ENCODE measurements at regions not wholly inside any gene's neighbourhood (a gene's known extent, or its start where the extent isn't known, plus 50 kb on each side); places are given as distances from the start of the nearest gene placed in this dataset.

DNA sequence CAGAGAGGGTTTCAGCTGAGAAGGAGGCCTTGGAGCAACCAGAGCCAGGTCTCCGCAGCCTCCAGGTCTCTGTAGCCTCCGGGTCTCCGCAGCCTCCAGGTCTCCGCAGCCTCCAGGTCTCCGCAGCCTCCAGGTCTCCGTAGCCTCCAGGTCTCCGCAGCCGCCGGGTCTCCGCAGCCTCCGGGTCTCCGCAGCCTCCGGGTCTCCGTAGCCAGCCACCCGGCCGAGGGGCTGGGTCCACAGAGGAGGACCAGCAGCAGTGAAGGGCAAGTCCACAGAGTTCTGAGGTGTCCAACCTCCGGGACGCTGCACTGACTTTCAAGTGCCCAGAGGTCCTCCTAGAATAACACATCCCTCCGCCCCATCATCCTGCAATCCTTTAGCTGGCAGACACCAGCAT, 221.0 kb downstream of the RBFOX3 start:
- no peak overlapping the region for H3K4me3 ChIP-seq (ENCODE audit: low read length)
- no peaks in the 10 kb centered on the region for H3K9me2 ChIP-seq (ENCODE audit: insufficient read depth, low read length)
- H3K79me2 ChIP-seq (replicated peaks; ENCODE audit: insufficient read depth, low read length): no peaks in the 10 kb centered on the region
- H3K36me3 ChIP-seq (ENCODE audit: insufficient read depth, low read length): no peaks in the 10 kb centered on the region
- H3K27ac ChIP-seq (ENCODE audit: low read length): no peak overlapping the region
- H3F3A ChIP-seq (ENCODE audit: insufficient read depth, low read length, poor library complexity, severe bottlenecking): no peaks in the 10 kb centered on the region
- no peak overlapping the region for H3K4me2 ChIP-seq (ENCODE audit: low read length)
- H3K27me3 ChIP-seq (ENCODE audit: insufficient read depth, low read depth, low read length): peaks cover 6% of the 10 kb centered on the region
- no peak overlapping the region for H2AFZ ChIP-seq (ENCODE audit: low read depth, low read length)
- TF ChIP-seq SMC3 (conservative IDR thresholded peaks at IDR 0.05; ENCODE audit: poor library complexity) (no peak), EZH2 (IDR thresholded peaks at IDR 0.05; ENCODE audit: borderline replicate concordance, insufficient read depth, low read length, poor library complexity, severe bottlenecking) (no peak)
- no peaks in the 10 kb centered on the region for H3K9me3 ChIP-seq (ENCODE audit: low read length)
- no peak overlapping the region for H3K9ac ChIP-seq (ENCODE audit: low read length)
- no peaks in the 10 kb centered on the region for H4K20me1 ChIP-seq (ENCODE audit: insufficient read depth)

DNA sequence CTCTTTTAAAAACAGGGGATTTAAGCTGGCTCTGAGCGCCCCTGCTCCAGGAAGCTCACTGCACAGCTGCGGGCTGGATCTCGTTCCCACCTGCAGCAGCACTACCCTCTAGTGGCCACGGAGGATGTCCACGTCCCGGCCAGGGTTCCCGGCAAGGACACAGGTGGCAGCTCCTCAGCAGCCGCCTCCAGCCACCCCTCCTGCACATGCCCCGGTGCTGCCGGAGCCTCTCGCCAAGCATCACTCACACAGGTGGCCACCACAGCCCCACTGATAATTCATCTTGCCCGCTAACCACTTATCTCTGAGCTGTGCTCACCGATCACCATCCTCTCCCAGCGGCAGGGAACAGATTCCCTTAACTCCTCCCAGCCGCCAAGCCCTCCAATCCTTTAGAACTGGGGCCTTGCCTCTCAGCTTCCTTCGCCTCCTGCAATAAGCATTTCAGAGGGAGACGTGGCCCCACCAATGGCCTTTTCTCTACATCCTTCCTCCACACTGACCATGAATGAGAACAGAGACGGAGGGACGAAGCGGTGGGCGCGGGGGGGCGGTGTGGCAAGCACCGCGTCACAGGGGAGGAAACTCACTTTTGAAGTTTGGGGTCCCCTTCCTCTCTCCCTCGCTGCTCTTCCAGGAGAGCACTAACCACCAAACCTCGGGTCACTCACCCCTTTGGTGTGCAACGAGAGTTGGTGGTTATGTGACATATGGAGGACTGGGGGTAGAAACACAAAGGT, 222.1 kb downstream of the RBFOX3 start:
- Histone ChIP-seq H3K27me3 (ENCODE audit: insufficient read depth, low read depth, low read length) (peaks cover 6% of the 10 kb centered on the region), H3F3A (ENCODE audit: insufficient read depth, low read length, poor library complexity, severe bottlenecking) (no peaks in the 10 kb centered on the region), H3K4me3 (ENCODE audit: low read length) (no peak overlapping the region), H2AFZ (ENCODE audit: low read depth, low read length) (no peak overlapping the region), H3K79me2 (replicated peaks; ENCODE audit: insufficient read depth, low read length) (no peaks in the 10 kb centered on the region), H3K4me2 (ENCODE audit: low read length) (no peak overlapping the region), H3K9me2 (ENCODE audit: insufficient read depth, low read length) (no peaks in the 10 kb centered on the region), H3K27ac (ENCODE audit: low read length) (no peak overlapping the region), H4K20me1 (ENCODE audit: insufficient read depth) (no peaks in the 10 kb centered on the region), H3K9me3 (ENCODE audit: low read length) (no peaks in the 10 kb centered on the region), H3K36me3 (ENCODE audit: insufficient read depth, low read length) (no peaks in the 10 kb centered on the region), H3K9ac (ENCODE audit: low read length) (no peak overlapping the region)
- TF ChIP-seq, protein P1, sequence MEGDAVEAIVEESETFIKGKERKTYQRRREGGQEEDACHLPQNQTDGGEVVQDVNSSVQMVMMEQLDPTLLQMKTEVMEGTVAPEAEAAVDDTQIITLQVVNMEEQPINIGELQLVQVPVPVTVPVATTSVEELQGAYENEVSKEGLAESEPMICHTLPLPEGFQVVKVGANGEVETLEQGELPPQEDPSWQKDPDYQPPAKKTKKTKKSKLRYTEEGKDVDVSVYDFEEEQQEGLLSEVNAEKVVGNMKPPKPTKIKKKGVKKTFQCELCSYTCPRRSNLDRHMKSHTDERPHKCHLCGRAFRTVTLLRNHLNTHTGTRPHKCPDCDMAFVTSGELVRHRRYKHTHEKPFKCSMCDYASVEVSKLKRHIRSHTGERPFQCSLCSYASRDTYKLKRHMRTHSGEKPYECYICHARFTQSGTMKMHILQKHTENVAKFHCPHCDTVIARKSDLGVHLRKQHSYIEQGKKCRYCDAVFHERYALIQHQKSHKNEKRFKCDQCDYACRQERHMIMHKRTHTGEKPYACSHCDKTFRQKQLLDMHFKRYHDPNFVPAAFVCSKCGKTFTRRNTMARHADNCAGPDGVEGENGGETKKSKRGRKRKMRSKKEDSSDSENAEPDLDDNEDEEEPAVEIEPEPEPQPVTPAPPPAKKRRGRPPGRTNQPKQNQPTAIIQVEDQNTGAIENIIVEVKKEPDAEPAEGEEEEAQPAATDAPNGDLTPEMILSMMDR (IDR thresholded peaks at IDR 0.05; ENCODE audit: poor library complexity, severe bottlenecking): peak; percentile 84
- peak; percentile 86 for TF ChIP-seq RAD21 (conservative IDR thresholded peaks at IDR 0.05)
- peak; percentile 88 for TF ChIP-seq SMC3 (conservative IDR thresholded peaks at IDR 0.05; ENCODE audit: poor library complexity)
- TF ChIP-seq MXI1 (conservative IDR thresholded peaks at IDR 0.05; ENCODE audit: poor library complexity, severe bottlenecking): no peak

DNA sequence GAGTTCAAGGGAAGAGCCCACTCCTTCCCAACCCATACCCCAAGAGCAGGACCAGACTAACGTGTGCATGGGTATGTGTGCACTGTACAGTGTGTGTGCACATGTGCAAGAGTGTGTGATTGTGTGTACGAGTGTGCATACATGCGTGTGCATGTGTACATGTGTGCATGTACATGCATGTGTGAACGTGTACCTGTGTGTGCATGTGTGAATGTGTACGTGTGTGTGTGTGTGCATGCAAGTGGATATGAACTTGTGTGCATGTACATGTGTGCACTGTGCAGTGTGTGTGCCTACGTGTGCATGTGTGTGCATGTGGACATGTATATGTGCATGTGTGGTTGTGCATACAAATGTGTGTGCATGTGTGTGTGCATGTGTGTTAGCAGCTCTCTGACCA, 223.1 kb downstream of the RBFOX3 start:
- H3K9me2 ChIP-seq (ENCODE audit: insufficient read depth, low read length): no peaks in the 10 kb centered on the region
- TF ChIP-seq, protein P1 (IDR thresholded peaks at IDR 0.05; ENCODE audit: poor library complexity, severe bottlenecking): no peak
- TF ChIP-seq, protein P2, sequence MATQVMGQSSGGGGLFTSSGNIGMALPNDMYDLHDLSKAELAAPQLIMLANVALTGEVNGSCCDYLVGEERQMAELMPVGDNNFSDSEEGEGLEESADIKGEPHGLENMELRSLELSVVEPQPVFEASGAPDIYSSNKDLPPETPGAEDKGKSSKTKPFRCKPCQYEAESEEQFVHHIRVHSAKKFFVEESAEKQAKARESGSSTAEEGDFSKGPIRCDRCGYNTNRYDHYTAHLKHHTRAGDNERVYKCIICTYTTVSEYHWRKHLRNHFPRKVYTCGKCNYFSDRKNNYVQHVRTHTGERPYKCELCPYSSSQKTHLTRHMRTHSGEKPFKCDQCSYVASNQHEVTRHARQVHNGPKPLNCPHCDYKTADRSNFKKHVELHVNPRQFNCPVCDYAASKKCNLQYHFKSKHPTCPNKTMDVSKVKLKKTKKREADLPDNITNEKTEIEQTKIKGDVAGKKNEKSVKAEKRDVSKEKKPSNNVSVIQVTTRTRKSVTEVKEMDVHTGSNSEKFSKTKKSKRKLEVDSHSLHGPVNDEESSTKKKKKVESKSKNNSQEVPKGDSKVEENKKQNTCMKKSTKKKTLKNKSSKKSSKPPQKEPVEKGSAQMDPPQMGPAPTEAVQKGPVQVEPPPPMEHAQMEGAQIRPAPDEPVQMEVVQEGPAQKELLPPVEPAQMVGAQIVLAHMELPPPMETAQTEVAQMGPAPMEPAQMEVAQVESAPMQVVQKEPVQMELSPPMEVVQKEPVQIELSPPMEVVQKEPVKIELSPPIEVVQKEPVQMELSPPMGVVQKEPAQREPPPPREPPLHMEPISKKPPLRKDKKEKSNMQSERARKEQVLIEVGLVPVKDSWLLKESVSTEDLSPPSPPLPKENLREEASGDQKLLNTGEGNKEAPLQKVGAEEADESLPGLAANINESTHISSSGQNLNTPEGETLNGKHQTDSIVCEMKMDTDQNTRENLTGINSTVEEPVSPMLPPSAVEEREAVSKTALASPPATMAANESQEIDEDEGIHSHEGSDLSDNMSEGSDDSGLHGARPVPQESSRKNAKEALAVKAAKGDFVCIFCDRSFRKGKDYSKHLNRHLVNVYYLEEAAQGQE (IDR thresholded peaks at IDR 0.05; ENCODE audit: borderline replicate concordance): no peak
- TF ChIP-seq POLR2AphosphoS5 (IDR thresholded peaks at IDR 0.05) (no peak), TAF1 (IDR thresholded peaks at IDR 0.05; ENCODE audit: low read depth) (no peak), MXI1 (conservative IDR thresholded peaks at IDR 0.05; ENCODE audit: poor library complexity, severe bottlenecking) (no peak), RAD21 (conservative IDR thresholded peaks at IDR 0.05) (no peak), SMC3 (conservative IDR thresholded peaks at IDR 0.05; ENCODE audit: poor library complexity) (no peak), EZH2 (IDR thresholded peaks at IDR 0.05; ENCODE audit: borderline replicate concordance, insufficient read depth, low read length, poor library complexity, severe bottlenecking) (no peak), EP300 (conservative IDR thresholded peaks at IDR 0.05; ENCODE audit: poor library complexity, severe bottlenecking) (no peak)
- H3F3A ChIP-seq (ENCODE audit: insufficient read depth, low read length, poor library complexity, severe bottlenecking): no peaks in the 10 kb centered on the region
- H4K20me1 ChIP-seq (ENCODE audit: insufficient read depth): no peaks in the 10 kb centered on the region
- H3K27me3 ChIP-seq (ENCODE audit: insufficient read depth, low read depth, low read length): peaks cover 6% of the 10 kb centered on the region
- no peak overlapping the region for H3K9ac ChIP-seq (ENCODE audit: low read length)
- no peak overlapping the region for H3K27ac ChIP-seq (ENCODE audit: low read length)
- H3K9me3 ChIP-seq (ENCODE audit: low read length): no peaks in the 10 kb centered on the region
- H3K4me3 ChIP-seq (ENCODE audit: low read length): no peak overlapping the region
- no peak overlapping the region for H2AFZ ChIP-seq (ENCODE audit: low read depth, low read length)
- no peaks in the 10 kb centered on the region for H3K36me3 ChIP-seq (ENCODE audit: insufficient read depth, low read length)
- no peaks in the 10 kb centered on the region for H3K79me2 ChIP-seq (replicated peaks; ENCODE audit: insufficient read depth, low read length)
- H3K4me2 ChIP-seq (ENCODE audit: low read length): no peak overlapping the region

Data from neural cell (in vitro differentiated cells).